ENCODE measurements at regions not wholly inside any gene's neighbourhood (a gene's known extent, or its start where the extent isn't known, plus 50 kb on each side); places are given as distances from the start of the nearest gene placed in this dataset.
"Not testable (repeated sequence)": the region's sequence is repeated elsewhere in the genome, so short reads cannot be mapped to it uniquely, and the experiment has no call there.

DNA sequence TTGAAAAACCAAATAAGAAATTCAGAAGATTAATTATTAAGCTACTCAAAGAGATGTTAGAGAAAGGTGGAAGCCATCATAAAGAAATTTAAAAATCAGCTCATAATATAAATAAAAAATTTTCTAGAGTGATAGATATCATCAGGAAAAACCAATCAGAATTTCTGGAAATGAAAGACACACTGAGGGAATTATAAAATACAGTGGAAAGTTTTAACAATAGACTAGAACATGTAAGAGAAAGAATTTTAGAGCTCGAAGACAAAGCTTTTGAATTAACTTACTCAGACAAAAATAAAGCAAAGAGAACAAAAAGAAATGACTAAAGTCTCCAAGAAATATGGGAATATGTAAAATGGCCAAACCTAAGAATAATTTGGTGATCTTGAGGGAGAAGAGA, 1926.9 kb upstream of the RAG2 start:
- DNase-seq (no peak), ATAC-seq (no peak)
- Histone ChIP-seq H3K36me3 (no peaks in the 10 kb centered on the region), H3K9me3 (peaks cover 7% of the 10 kb centered on the region), H3K4me1 (no peaks in the 10 kb centered on the region), H3K4me3 (no peak overlapping the region), H3K27me3 (ENCODE audit: low read depth) (no peaks in the 10 kb centered on the region), H3K27ac (no peak overlapping the region)
- intact Hi-C loops (cut with DNase I) = no loop called here
- TF ChIP-seq CTCF (IDR thresholded peaks at IDR 0.05) = no peak

DNA sequence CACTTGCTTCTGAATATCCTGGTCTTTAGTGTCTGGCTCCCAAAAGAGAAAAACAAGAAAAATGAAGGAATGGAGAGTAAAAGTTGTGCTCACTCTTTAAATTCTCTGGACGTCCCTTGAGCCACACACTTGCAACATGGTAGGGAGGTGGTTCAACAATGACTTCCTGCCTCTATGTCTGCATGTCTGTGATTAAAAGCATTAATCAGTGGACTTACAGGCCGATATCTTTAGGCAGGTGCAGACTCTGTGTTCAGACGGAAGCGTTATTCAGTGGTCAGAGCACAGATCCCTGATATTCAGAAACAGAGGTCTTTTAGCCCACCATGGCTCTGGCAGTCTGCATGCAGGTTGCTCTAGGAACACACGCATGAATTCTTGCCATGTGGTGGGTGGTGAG, 1920.0 kb upstream of the RAG2 start:
- no peak overlapping the region for H3K4me3 ChIP-seq
- ATAC-seq = no peak
- TF ChIP-seq CTCF (IDR thresholded peaks at IDR 0.05) = no peak
- intact Hi-C loops (cut with DNase I) = no loop called here
- H3K27ac ChIP-seq = no peak overlapping the region
- no peaks in the 10 kb centered on the region for H3K36me3 ChIP-seq
- no peak for DNase-seq
- H3K27me3 ChIP-seq (ENCODE audit: low read depth) = no peaks in the 10 kb centered on the region
- H3K4me1 ChIP-seq = no peaks in the 10 kb centered on the region
- no peaks in the 10 kb centered on the region for H3K9me3 ChIP-seq

GRCh38 chr11:38512830-38513229, 1914.8 kb upstream of the RAG2 start:
- H3K27me3 ChIP-seq (ENCODE audit: low read depth); DNase-seq; H3K4me1 ChIP-seq; H3K9me3 ChIP-seq; ATAC-seq; intact Hi-C loops (cut with DNase I); H3K36me3 ChIP-seq; H3K4me3 ChIP-seq; H3K27ac ChIP-seq: not testable (repeated sequence)

- Histone ChIP-seq H3K4me3 (no peak overlapping the region), H3K4me1 (no peaks in the 10 kb centered on the region), H3K27me3 (ENCODE audit: low read depth) (no peaks in the 10 kb centered on the region), H3K36me3 (no peaks in the 10 kb centered on the region), H3K27ac (no peak overlapping the region), H3K9me3 (no peaks in the 10 kb centered on the region)
- intact Hi-C loops (cut with DNase I) = no loop called here
- ATAC-seq = no peak
- DNase-seq = no peak
- no peak for TF ChIP-seq CTCF (IDR thresholded peaks at IDR 0.05)
Measured at GRCh38 chr11:38510041-38510440, 1912.0 kb upstream of the RAG2 start.

GRCh38 chr11:38503876-38504275, 1905.8 kb upstream of the RAG2 start:
- H3K9me3 ChIP-seq = no peaks in the 10 kb centered on the region
- H3K27ac ChIP-seq = no peak overlapping the region
- DNase-seq = no peak
- intact Hi-C loops (cut with DNase I) = no loop called here
- no peak for TF ChIP-seq CTCF (IDR thresholded peaks at IDR 0.05)
- no peak for ATAC-seq
- H3K27me3 ChIP-seq (ENCODE audit: low read depth) = no peaks in the 10 kb centered on the region
- H3K4me1 ChIP-seq = no peaks in the 10 kb centered on the region
- no peak overlapping the region for H3K4me3 ChIP-seq
- H3K36me3 ChIP-seq = no peaks in the 10 kb centered on the region

- Histone ChIP-seq H3K27ac (no peak overlapping the region), H3K36me3 (no peaks in the 10 kb centered on the region), H3K4me1 (no peaks in the 10 kb centered on the region), H3K4me3 (no peak overlapping the region), H3K9me3 (no peaks in the 10 kb centered on the region), H3K27me3 (ENCODE audit: low read depth) (no peaks in the 10 kb centered on the region)
- no peak for TF ChIP-seq CTCF (IDR thresholded peaks at IDR 0.05)
- ATAC-seq (no peak), DNase-seq (no peak)
- intact Hi-C loops (cut with DNase I) = no loop called here
Measured at GRCh38 chr11:38498721-38499120, 1900.7 kb upstream of the RAG2 start.
